NOMO-1 treated with DMSO at 0.1 percent for 48 hours (cell line): ENCODE measurements at regions not wholly inside any gene's neighbourhood (a gene's known extent, or its start where the extent isn't known, plus 50 kb on each side); places are given as distances from the start of the nearest gene placed in this dataset.

ENCODE experiments used
- DNase-seq: peaks from one replicate; lab custom pipeline; 2025; ENCODE audit not compliant: unreplicated experiment; lab: John Stamatoyannopoulos, UW

DNA sequence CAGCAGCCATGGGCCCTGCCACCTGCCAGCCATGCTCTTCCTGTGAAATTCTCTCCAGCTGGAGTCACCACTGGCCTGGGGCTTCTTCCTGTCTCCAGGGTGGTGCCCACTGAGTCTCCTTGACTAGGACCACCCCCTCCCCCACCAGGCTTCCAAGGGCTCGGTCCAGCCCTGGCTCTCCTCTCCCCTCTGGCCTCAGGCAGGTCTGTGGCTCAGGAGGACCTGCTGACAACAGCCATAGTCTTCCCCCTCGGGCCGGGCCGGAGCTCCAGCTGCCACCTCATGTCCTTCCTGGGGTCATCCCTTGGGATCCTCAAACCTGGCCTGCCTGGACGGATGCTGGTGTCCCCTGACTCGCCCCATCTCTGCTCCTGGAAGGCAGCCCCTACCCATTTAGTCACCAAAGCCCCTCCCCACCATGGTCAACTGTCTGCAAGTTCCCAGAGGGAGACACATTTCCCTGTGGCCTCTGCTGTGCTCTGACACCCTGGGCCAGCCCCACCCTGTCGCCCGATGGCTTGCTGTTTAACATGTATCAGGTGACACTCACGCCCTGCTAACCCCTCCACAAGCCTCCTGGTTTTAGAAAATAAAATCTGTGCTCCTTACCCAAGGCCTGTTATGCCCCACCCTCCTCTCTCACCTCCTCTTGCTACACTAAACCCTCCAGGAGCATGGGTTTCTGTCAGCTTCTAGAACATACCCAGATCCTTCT is 186.2 kb downstream of the RBFOX3 start:
- DNase-seq, result no peak

DNA sequence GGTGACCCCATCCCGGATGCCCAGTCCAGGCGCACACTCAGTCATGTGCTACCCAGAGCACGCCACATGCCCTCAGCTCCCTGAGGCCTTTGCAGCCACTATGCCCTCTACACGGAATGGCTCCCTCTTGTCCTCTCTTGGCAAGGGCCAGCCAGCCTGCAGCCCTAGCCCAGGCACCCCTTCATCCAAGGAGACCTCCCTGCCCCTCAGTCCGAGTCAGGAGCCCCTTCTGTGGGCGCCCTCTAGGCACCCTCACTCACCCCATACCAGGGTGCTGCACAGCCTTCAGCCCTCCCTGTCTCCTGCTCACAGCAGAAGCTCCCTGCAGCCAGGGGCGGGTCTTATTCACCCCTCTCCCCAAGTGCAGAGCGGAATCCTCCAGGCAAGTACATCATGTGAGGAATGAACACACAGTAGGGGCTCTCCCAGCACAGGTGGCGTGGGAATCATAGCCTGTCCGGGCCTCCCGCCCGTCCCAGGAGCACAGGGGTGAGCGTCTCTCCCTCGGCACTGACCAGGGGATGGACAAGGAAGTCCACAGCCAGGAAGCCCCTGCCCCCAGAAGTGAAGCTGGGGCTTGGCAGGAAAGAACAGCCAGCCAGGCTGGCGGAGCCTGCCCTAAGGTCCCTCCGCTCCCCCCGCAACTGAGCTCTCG is 186.9 kb downstream of the RBFOX3 start:
- DNase-seq, result no peak

DNA sequence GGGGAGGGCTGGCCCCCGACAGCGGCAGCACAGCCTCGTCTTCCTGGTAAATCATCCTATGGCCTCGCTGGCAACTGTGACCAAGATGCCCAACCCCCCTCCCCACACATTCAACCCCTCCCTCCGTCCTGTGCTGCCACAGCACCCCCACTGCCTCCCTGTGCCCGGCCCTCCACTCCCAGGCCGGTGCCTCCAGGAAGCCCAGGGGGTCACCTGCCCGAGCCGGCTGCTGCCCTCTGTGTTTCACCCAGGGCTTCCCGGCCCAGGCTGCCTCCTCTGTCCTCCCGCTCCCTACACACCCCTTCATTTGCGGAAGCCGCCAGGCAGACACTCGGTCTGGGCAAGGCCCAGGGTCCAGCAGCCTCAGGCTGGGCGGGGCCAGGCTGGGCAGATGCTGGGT is 188.6 kb downstream of the RBFOX3 start:
- no peak for DNase-seq

DNA sequence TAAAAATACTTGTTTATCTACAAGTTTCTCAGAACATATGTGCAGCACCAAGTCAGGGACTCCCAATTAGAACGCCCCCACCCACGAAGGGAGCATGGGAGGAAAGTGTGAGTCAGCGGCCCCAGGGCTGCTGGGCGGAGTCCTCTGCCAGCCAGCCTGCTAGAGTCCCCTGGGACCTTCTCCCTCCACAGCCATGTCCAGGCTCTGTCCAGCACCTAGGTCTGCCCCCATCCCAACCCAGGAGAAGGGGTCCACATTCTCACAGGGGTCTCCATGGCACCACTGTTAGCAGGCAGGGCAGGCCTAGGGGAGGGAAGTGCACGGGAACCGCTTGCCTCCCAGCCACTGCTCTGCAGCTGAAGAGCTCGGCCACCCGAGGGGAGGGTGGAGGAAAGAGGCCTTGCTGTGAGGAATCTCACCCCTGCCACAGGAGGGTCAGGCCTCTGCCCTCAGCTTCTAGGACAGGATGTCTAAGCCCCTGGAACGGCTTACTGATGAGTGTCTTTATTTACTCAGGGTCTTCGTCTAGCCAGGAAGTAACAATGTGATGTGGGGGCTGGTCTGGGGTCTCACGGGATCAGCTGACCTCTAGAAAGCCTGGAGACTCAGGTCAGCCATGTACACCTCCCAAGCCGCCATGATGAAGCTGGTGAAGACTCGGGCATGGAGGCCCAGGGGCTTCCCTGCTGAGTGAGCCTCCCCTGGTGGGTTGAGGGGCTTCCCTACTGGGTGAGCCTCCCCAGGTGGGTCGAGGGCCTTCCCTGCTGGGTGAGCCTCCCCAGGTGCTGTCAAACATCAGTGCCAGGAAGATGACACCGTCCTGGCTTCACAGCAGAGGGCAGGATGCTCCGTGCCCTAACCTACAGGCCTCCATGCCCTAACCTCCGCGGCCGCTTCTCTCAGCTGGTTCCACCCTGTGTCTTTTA is 190.3 kb downstream of the RBFOX3 start:
- no peak for DNase-seq

DNA sequence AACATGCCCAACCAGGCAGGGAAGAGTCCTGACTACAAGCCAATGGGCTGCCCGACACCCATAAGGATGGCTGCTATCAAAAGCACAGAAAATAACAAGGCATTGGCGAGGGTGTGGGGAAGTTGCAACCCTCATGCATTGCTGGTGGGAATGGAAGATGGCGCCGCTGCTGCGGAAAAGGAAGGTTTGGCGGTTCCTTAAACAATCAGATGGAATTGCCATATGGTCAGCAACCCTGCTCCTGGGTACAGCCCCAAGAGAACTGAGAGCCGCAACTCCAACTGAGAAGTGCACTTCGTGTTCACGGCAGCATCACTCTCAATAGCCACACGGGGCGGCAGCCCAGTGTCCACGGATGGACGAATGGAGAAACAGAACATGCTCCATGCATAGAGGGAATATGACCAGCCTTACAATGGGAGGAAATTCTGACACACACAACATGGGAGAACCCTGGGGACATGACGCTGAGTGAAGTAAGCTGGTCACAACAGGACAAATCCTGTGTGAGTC is 193.3 kb downstream of the RBFOX3 start:
- no peak for DNase-seq

DNA sequence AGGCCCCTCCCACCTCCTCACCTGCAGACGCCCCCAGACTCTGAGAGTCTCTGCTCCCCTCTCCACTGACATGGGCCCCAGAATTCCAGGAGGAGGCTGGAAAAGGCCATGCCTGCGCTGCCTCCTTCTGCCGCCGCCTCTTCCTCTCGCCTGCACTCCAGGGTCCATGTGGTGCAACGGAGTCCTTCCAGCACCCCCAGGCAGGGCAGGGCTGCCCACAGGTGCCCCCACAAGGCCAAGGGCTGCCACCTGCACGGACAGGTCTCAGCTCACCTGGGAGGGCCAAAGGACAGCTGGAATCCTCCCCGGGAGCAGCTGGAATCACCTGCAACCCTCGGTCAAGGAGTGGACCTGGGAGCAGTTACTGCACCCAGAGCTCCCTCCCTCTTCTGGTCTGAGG is 194.9 kb downstream of the RBFOX3 start:
- DNase-seq, result no peak

DNA sequence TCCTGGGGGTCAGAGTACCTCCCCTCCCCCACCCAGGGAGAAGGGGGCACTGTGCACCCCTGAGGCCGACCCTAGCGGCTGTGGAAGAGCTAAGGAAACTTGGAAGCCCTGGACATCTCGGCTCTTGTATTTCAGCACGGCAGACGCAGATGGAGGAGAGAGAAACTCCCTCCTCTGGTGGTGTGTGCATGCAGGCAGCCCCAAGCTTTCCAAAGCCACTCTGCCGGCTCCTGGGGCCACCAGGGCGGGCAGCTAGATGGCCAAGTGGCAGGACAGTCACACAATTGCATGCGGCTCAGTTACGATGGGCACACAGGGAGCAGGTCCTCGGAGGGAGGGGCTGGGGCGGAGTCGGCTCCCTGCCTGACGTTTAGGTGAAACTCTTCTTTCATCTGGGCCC is 195.5 kb downstream of the RBFOX3 start:
- DNase-seq, result no peak

DNA sequence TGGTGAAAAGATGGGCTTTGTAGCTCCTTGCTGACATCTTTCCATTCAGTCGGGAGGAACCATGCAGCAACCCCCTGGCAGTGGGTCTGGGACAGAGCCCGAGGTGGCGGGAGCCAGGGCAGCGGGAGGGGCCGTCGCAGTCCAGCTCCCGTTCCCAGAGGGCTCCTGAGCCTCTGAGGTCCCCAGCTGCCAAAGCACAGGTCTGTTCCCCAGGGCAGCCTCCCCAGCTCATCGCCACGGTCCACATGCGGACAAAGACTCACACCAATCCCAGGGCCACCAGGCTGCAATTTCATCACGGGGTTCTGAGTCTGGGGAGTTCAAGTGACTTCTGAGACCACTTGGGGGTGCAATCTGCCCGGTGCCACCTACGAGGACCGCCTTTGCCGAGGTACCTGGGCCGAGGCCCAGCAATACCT is 196.0 kb downstream of the RBFOX3 start:
- no peak for DNase-seq

DNA sequence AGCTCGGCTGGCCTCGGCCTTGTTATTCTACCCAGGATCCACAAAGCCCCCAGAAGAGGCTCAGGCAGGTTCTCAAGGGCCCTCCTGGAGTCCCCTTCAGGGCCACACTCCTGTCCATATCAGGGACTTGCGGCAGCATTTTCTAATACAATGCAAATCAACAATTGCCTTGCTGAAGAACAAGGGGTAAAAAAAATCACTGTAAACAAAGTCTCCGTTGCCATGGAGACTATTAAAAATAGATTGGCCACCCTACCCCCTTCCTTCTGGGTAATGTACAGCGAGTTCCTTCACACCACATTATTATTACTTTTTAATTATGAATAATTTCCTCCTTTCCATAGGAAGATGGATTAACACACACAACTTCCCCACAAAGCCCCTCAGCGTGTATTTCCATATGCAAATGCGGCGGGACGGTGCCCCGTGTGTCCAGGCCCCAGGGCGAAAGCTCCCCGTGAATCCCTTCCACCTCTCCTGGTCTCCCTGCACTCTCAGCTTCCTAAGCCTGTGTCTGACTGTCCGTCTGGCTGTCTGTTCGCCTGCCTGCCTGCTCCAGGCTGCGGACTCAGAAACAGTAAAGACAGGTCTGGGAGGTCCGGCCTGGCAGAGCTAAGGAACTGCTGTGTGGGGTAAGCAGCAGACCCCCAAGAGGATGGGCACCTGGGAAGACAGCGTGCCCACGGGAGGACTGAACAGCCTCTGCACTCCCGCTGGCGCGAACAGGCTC is 196.6 kb downstream of the RBFOX3 start:
- DNase-seq, result no peak

DNA sequence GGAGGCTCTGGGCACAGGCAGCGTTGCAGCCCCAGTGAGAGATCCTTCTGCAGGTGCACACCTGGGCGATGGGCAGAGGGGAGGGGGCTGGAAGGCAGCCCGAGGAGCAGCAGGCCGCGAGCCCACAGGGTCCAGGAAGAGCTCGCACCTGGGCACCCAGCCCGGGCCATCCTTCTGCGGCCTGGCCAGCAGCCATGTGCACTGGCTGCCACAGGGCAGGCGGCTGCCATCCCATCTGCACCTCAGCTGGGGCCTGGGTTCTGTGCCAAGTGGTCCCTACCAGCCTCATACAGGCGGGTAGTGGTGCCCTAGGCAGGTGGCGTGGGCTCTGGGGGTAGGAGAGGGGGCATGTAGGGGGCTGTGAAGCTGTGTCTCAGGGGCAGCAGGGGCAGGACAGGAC is 197.2 kb downstream of the RBFOX3 start:
- no peak for DNase-seq

DNA sequence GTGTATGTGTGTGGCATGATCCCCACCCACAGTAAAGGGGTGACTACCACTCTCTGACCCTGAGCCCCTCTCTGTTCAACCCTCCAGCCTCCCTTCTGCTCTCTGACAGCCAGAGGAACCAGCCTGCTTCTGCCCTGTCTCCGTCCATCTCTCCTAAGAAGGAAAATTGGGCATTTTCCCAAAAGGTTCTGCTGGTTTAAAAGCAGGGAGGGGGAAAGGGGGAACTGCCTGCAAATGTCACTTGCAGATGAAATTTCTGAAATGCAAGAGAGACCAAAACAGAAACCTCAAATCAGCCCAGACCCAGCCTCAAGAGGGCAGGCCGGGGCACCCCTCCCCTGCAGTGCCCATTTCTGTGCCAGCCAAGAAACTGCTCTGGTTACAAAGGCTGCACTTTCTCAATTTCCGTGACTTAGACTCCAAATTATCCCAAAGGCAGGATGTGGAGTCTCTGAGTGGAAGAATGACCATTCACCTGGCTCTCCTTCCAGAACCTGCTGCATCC is 197.9 kb downstream of the RBFOX3 start:
- DNase-seq, result no peak

DNA sequence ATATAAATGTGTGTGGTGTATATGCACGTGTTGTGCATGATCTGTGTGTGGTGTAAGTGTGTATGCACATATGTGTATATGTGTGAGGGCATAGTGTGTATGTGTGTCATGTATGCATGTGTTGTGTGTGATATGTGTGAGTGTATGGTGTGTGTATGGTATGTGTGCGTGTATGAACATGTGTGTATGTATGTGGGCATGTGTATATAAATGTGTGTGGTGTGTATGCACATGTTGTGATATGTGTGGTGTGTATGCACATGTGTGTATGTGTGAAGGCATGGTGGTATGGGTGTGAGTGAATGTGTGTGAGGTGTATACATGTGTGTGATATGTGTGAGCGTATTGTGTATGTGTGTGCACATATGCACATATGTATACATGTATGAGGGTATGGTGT is 198.7 kb downstream of the RBFOX3 start:
- no peak for DNase-seq

DNA sequence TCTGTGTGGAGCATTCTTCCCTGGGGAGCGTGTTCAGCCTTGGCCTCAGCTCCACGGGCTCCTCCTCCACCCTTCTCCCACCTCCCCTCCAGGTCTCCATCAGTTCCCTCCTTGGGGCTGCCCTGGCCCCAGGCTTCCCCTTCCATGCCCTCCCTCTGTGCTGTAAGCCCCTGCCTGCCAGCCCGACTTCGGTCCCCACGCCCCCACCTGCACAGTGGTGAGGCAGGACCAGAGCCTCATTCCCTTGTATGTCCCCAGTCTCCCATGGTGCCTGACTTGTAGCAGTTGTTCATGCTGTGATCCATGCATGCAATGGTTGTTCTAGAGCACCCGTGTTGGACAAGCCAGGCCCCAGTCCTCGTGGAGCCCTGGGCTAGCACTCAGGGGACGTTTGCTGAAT is 199.4 kb downstream of the RBFOX3 start:
- no peak for DNase-seq

DNA sequence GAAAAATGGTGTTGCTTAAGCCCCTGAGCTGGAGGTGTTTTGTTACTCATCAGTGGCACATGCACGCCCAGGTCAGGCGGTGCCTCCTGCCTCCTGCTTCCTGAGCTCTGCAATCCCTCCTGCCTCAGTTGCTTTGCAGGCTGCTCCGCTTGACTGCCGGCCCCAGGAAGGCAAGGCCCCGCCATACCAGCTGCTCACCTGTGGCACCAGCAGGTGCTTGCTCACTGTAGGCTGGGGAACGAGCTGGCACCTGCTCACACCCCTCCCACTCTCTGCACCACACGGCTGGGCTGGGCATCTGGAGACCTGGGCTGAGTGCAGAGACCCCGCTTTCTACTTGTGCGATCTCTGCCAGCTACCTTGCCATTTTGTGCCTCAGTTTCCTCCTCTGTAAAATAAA is 200.2 kb downstream of the RBFOX3 start:
- DNase-seq, result no peak

DNA sequence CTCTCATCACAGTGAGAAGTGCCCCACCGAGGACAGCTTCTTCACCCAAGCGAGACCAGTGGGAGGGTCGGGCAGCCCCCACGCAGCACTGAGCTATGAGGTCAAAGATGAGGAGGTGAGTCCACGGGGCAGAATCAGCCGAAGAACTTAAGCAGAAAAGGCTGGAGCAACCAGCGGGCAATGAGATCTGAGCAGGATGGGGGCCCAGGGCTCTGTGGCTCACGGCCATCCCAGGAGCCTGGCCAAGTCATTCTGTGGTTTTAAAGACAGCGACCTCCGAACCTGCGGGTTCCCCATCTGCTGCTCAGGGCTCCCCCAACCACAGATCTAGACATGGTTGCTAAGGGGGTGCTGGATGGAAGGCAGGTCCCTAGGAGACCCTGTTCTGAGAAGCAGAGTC is 202.6 kb downstream of the RBFOX3 start:
- no peak for DNase-seq

DNA sequence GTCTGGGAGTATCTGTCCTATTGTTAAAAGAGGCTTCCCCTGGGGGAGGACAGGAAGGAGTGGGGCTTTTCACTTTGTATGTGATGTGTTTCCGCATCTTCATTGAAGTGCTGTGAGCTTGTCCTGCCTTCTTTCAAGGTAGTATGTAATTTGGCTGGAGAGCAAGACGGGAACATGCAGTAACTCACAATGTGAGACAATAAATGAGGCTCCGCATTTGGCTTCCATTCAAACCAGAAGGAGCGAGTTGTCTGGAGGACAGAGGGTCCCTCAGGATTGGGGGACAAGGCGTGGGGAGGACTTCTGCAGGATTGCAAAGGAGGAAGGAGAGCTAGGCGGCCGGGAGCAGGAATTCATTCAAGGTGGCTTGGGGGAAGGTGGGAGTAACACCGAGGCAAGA is 203.5 kb downstream of the RBFOX3 start:
- DNase-seq, result no peak

DNA sequence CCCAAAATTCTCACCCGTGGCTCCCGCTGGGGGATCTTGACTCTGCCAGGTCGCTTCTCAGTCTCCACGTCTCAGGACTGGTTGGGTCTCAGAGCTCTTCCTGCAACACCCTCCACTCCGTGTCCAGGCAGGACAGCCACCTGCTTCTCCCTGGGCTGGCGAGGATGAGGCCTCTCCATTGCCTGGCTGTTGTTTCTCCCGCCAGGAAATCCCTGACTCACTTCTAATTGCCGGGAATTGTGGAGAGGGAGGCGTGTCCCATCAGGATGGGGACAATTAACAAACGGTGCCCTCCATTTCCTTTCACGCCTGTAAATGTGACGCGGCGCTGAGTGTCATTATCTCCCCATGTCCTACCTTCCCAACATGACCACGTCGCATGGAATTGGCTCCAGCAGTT is 204.5 kb downstream of the RBFOX3 start:
- DNase-seq, result no peak

DNA sequence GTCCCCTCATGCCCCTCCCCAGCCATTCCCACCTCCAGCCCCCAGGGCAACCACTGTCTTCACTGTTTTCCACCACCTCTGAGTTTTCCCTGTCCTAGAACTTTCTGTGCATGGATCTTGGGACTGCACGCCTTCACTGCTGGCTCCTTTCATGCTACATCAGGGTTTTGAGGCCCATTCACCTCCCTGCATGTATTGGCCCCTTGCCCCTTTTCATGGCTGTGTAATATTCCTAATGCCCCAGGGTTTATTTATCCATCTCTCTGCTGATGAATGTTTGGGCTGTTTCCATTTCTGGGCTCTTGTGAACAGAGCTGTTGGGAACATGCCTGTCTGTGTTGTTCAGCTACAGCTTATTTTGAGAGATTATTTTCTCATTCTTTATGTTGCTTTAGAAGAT is 205.0 kb downstream of the RBFOX3 start:
- DNase-seq, result no peak

DNA sequence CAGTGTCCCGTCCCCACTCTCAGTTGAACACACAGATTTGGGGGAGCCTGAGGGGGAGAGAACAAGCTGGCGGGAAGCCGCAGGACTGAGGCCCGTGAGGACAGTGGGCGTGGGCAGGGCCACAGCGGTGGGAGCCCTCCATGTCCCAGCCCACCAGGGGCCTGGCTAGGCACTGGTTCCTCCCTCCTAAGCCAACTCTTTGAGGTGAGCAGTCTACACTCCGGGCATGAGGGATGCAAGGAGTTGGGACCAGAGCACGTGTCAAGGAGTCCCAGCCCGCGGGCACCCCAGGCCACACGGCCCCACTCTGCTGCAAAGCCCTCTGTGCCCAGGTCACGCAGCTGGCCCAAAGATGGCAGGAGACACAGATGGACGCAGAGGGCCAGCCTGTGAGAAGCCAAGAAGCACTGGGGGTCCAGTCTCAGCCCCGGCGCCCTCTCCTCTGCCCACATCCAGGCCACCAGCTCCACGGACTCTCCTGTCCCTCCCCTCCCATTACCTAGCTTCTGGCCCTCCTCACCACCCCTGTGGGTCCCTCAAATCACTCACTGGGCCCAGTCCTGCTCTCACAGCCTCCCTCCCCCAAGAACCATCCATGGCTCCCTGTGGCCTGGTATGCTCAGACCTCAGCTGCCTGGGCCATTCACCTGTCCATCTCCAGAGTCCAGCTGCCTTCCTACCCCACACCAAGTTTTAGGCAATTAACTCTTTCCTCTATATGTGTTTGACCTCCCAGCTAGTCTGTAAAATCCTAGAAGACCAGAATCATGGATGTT is 206.5 kb downstream of the RBFOX3 start:
- no peak for DNase-seq
